ENCODE measurements at regions not wholly inside any gene's neighbourhood (a gene's known extent, or its start where the extent isn't known, plus 50 kb on each side); places are given as distances from the start of the nearest gene placed in this dataset.

GRCh38 chr4:20639346-20639745 lies 60.9 kb upstream of the PACRGL start:
- no peak overlapping the region for H2BK15ac ChIP-seq (ENCODE audit: low read depth, low read length)
- H3K4ac ChIP-seq (ENCODE audit: low read depth, low read length): no peak overlapping the region
- no peaks in the 10 kb centered on the region for H3K9me3 ChIP-seq (ENCODE audit: control insufficient read depth, low read depth, low read length)
- H3K9ac ChIP-seq (ENCODE audit: extremely low read depth, insufficient read length, low read length): no peak overlapping the region
- Mint-ChIP-seq H3K36me3 (ENCODE audit: insufficient read depth in 1 of 3, low read depth in 3 of 3) (peaks cover 19 to 24% (median 19%) of the 10 kb centered on the region in 3 experiments), H3K27ac (no peak overlapping the region), H3K27me3 (ENCODE audit: low read depth) (peaks cover 8% of the 10 kb centered on the region), H3K4me1 (no peaks in the 10 kb centered on the region), H3K4me3 (no peak overlapping the region), H3K9me3 (peaks cover 7 to 25% of the 10 kb centered on the region in 2 experiments)
- H2AFZ ChIP-seq (ENCODE audit: low read length): no peak overlapping the region
- no peaks in the 10 kb centered on the region for H3K4me1 ChIP-seq (ENCODE audit: insufficient read depth, low read length)
- H3K23me2 ChIP-seq (ENCODE audit: insufficient read length, low read depth, low read length, poor library complexity, severe bottlenecking): no peaks in the 10 kb centered on the region
- no peak overlapping the region for H2BK120ac ChIP-seq (ENCODE audit: low read depth, low read length, poor library complexity, severe bottlenecking)
- no peak for TF ChIP-seq CTCF (conservative IDR thresholded peaks at IDR 0.05)
- H3T11ph ChIP-seq (ENCODE audit: low read length): no peak overlapping the region
- no peak overlapping the region for H4K5ac ChIP-seq (ENCODE audit: insufficient read length, low read depth, low read length)
- no peak overlapping the region for H4K8ac ChIP-seq (replicated peaks; ENCODE audit: insufficient read length, low read depth, low read length)
- H3K79me2 ChIP-seq (ENCODE audit: insufficient read depth, low read length): no peaks in the 10 kb centered on the region
- H2BK20ac ChIP-seq (ENCODE audit: low read depth, low read length, poor library complexity, severe bottlenecking): no peak overlapping the region
- H4K91ac ChIP-seq (ENCODE audit: insufficient read length, low read depth, low read length): no peak overlapping the region
- no peak overlapping the region for H2BK5ac ChIP-seq (ENCODE audit: insufficient read length, low read length)
- peaks cover 2% of the 10 kb centered on the region for H4K20me1 ChIP-seq (ENCODE audit: control insufficient read depth, insufficient read depth, insufficient read length)
- no peak overlapping the region for H2BK12ac ChIP-seq (ENCODE audit: insufficient read length, low read depth, low read length)
- H3K4me2 ChIP-seq (ENCODE audit: insufficient read depth, insufficient read length, low read length): no peak overlapping the region
- no peak overlapping the region for H3K14ac ChIP-seq (ENCODE audit: insufficient read depth, low read length)
- no peak overlapping the region for H3K23ac ChIP-seq (ENCODE audit: insufficient read length, low read depth, low read length)
- no peaks in the 10 kb centered on the region for H3K79me1 ChIP-seq (ENCODE audit: insufficient read depth, low read depth, low read length, poor library complexity, severe bottlenecking)
- H3K27ac ChIP-seq (ENCODE audit: insufficient read length, low read depth, low read length): no peak overlapping the region
- no peak overlapping the region for H3K18ac ChIP-seq (ENCODE audit: insufficient read length, low read depth, low read length)
- H3K27me3 ChIP-seq (ENCODE audit: insufficient read depth, low read length): no peaks in the 10 kb centered on the region
- no CpG with 5 or more reads among the region's 1 CpG for WGBS (ENCODE audit: extremely low coverage, insufficient read length, low lambda C conversion rate)
- no peak for DNase-seq
- no peak overlapping the region for H2AK5ac ChIP-seq (ENCODE audit: insufficient read length, low read length)
- no peak overlapping the region for H3K56ac ChIP-seq (ENCODE audit: insufficient read length, low read depth, low read length)
